22Rv1 (cell line): ENCODE measurements at regions not wholly inside any gene's neighbourhood (a gene's known extent, or its start where the extent isn't known, plus 50 kb on each side); places are given as distances from the start of the nearest gene placed in this dataset.

ENCODE experiments used
- ZFX ChIP-seq: fragments of 450-650 bp; IDR thresholded peaks from 2 replicates; pipeline ENCODE4 v1.6.1; 2017; ENCODE audit warnings: antibody characterized with exemption, borderline replicate concordance
- TF ChIP-seq, protein P1 (sequence below): fragments of 450-650 bp; IDR thresholded peaks from 2 replicates; pipeline ENCODE4 v1.5.1; 2017; ENCODE audit warnings: mild to moderate bottlenecking

DNA sequence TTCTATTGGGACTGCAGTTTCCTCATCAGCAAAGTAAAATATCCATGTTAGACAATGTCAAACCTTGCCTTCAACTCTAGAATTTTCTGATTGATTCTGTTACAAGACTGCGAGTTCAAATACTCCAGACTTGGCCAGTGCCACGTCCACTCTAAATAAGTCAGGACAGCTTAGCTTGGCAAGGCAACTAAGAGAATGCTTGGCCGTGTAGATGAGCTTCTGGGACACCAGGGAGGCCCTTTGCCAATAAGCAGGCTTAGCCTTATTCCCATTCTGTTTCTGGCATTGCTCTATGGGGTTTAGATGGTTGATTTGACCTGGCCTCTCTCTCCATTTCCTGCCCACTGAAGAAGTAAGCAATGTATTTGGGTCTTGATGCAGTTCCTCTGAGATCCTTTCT, 218.1 kb upstream of the SIX2 start:
- TF ChIP-seq, protein P1, sequence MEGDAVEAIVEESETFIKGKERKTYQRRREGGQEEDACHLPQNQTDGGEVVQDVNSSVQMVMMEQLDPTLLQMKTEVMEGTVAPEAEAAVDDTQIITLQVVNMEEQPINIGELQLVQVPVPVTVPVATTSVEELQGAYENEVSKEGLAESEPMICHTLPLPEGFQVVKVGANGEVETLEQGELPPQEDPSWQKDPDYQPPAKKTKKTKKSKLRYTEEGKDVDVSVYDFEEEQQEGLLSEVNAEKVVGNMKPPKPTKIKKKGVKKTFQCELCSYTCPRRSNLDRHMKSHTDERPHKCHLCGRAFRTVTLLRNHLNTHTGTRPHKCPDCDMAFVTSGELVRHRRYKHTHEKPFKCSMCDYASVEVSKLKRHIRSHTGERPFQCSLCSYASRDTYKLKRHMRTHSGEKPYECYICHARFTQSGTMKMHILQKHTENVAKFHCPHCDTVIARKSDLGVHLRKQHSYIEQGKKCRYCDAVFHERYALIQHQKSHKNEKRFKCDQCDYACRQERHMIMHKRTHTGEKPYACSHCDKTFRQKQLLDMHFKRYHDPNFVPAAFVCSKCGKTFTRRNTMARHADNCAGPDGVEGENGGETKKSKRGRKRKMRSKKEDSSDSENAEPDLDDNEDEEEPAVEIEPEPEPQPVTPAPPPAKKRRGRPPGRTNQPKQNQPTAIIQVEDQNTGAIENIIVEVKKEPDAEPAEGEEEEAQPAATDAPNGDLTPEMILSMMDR: no peak
- no peak for TF ChIP-seq ZFX
